GM23248 (cell line): ENCODE measurements at regions not wholly inside any gene's neighbourhood (a gene's known extent, or its start where the extent isn't known, plus 50 kb on each side); places are given as distances from the start of the nearest gene placed in this dataset.

Experiments
- EZH2 ChIP-seq: fragments of 200-600 bp; sonication (generic); IDR thresholded peaks from 2 replicates; pipeline ENCODE4 v1.6.1; 2018; ENCODE audit warnings: antibody characterized with exemption, mild to moderate bottlenecking; ENCODE audit not compliant: insufficient read depth, poor library complexity, severe bottlenecking
- EZH2phosphoT487 ChIP-seq: fragments of 200-600 bp; sonication (generic); IDR thresholded peaks from 2 replicates; pipeline ENCODE4 v1.6.1; 2018; ENCODE audit warnings: antibody characterized with exemption, moderate library complexity, mild to moderate bottlenecking, low read depth; ENCODE audit not compliant: insufficient read depth

- TF ChIP-seq EZH2 (no peak), EZH2phosphoT487 (no peak)
Observed at GRCh38 chr13:99758460-99759162, 213.0 kb downstream of the ZIC5 start.
